GM12878 (cell line): ENCODE measurements at regions not wholly inside any gene's neighbourhood (a gene's known extent, or its start where the extent isn't known, plus 50 kb on each side); places are given as distances from the start of the nearest gene placed in this dataset.

Experiments
- ATAC-seq: fragments of 200-7000 bp; cut with Tn5 transposase; 3 replicates; pipeline ENCODE4 v1.9.1; 2020; ENCODE audit warnings: mild to moderate bottlenecking, moderate library complexity
- BruUV-seq: library from RNA; stranded (reverse); fragments of 400-500 nt; replicated peaks from 2 replicates; lab custom pipeline; 2021; lab: Mats Ljungman, UMichigan
- CTCF ChIA-PET: fragments of 300-600 bp; sonication (Branson Sonifier 250); formaldehyde crosslinking; extraction: SDS; loops from one replicate; lab custom pipeline; 2021; ENCODE audit warnings: inconsistent platforms; lab: Yijun Ruan, JAX
- POLR2A ChIA-PET: fragments of 350-600 bp; formaldehyde crosslinking; extraction: SDS; loops from one replicate; lab custom pipeline; 2021; ENCODE audit warnings: inconsistent platforms; lab: Charles Lee
- RAD21 ChIA-PET: fragments of 300-600 bp; sonication (Branson Sonifier 250); formaldehyde crosslinking; loops from one replicate; lab custom pipeline; 2023; ENCODE audit warnings: antibody characterized with exemption; ENCODE audit not compliant: unreplicated experiment; lab: Charles Lee
- SMC1A ChIA-PET: fragments of 300-600 bp; sonication (Branson Sonifier 250); formaldehyde crosslinking; loops from one replicate; lab custom pipeline; 2023; ENCODE audit not compliant: unreplicated experiment, uncharacterized antibody; lab: Charles Lee
- DNase-seq: peaks from one replicate; pipeline ENCODE4 v3.0.0-alpha.2; 2011; ENCODE audit warnings: low read depth, low spot score
- FAIRE-seq: peaks from 3 replicates; lab custom pipeline; 2011; peaks lifted over from hg19 to GRCh38; lab: Jason Lieb, UNC
- H2AFZ ChIP-seq: 2 replicates; pipeline ENCODE4 v1.6.0; 2011; ENCODE audit warnings: low read depth, low read length, control low read depth; ENCODE audit not compliant: control insufficient read depth
- H3K27ac ChIP-seq: 2 replicates; pipeline ENCODE4 v1.5.1; 2011; ENCODE audit warnings: control low read depth; ENCODE audit not compliant: control insufficient read depth, insufficient read depth
- H3K27me3 ChIP-seq, 2 experiments: replicated peaks in 1 of 2; 2 replicates each; pipeline versions ENCODE4 v1.6.0 to v1.6.1; 2011; ENCODE audit warnings: low read length in 1 of 2; ENCODE audit not compliant: control insufficient read depth in 2 of 2, insufficient read depth in 2 of 2
- H3K36me3 ChIP-seq, 2 experiments: 2 replicates each; pipeline ENCODE4 v1.5.1; 2011; ENCODE audit warnings: low read length in 1 of 2; ENCODE audit not compliant: control insufficient read depth in 2 of 2, insufficient read depth in 2 of 2
- H3K4me1 ChIP-seq: 2 replicates; pipeline ENCODE4 v1.6.1; 2011; ENCODE audit warnings: mild to moderate bottlenecking, low read length, moderate library complexity, mixed read lengths; ENCODE audit not compliant: control insufficient read depth, insufficient read depth
- H3K4me2 ChIP-seq: 2 replicates; pipeline ENCODE4 v1.6.0; 2011; ENCODE audit warnings: control low read depth; ENCODE audit not compliant: control insufficient read depth, insufficient read depth
- H3K4me3 ChIP-seq: fragments of 200-600 bp; sonication (generic); 2 replicates; pipeline ENCODE4 v1.5.1; 2016
- H3K79me2 ChIP-seq: 2 replicates; pipeline ENCODE4 v1.6.0; 2011; ENCODE audit warnings: low read length; ENCODE audit not compliant: control insufficient read depth, insufficient read depth
- H3K9ac ChIP-seq: 2 replicates; pipeline ENCODE4 v1.8.0; 2011; ENCODE audit warnings: low read length, control low read depth, mixed read lengths; ENCODE audit not compliant: control insufficient read depth, insufficient read depth
- H3K9me3 ChIP-seq: replicated peaks from 3 replicates; pipeline ENCODE4 v1.5.1; 2011; ENCODE audit warnings: mild to moderate bottlenecking, low read length; ENCODE audit not compliant: control insufficient read depth, insufficient read depth
- H4K20me1 ChIP-seq: 2 replicates; pipeline ENCODE4 v1.6.0; 2011; ENCODE audit not compliant: control insufficient read depth, insufficient read depth
- CREB1 ChIP-seq: IDR thresholded peaks from 2 replicates; pipeline ENCODE4 v1.6.1; 2012; ENCODE audit warnings: low read depth, mild to moderate bottlenecking, inconsistent platforms
- ELK1 ChIP-seq: IDR thresholded peaks from 2 replicates; pipeline ENCODE4 v1.6.1; 2012; ENCODE audit warnings: low read depth, low read length, improper control_type of control experiment
- ETV6 ChIP-seq, 2 experiments: fragments of 450-650 bp in 1 of 2; IDR thresholded peaks in 1 of 2; conservative IDR thresholded peaks in 1 of 2; 2 replicates each; pipeline ENCODE4 v1.6.1; 2014; ENCODE audit warnings: antibody characterized with exemption in 1 of 2, borderline replicate concordance in 1 of 2, low read depth in 1 of 2, mild to moderate bottlenecking in 1 of 2, moderate library complexity in 1 of 2
- EZH2 ChIP-seq: IDR thresholded peaks from 2 replicates; pipeline ENCODE4 v1.6.1; 2012; ENCODE audit warnings: low read depth, mild to moderate bottlenecking, control low read depth, inconsistent platforms, low read length, borderline replicate concordance; ENCODE audit not compliant: control insufficient read depth
- GABPA ChIP-seq: IDR thresholded peaks from 2 replicates; pipeline ENCODE4 v1.6.1; 2014; ENCODE audit warnings: antibody characterized with exemption, low read depth, mild to moderate bottlenecking, inconsistent platforms
- HCFC1 ChIP-seq: fragments of 150-350 bp; IDR thresholded peaks from 2 replicates; pipeline ENCODE4 v1.6.1; 2014; ENCODE audit warnings: low read length
- HSF1 ChIP-seq: fragments of 150-350 bp; IDR thresholded peaks from 2 replicates; pipeline ENCODE4 v1.6.1; 2014; ENCODE audit warnings: mild to moderate bottlenecking, low read depth, low read length
- NR2C1 ChIP-seq: fragments of 450-650 bp; IDR thresholded peaks from 2 replicates; pipeline ENCODE4 v1.6.1; 2017; ENCODE audit warnings: antibody characterized with exemption, mild to moderate bottlenecking, moderate library complexity
- POLR2AphosphoS2 ChIP-seq: IDR thresholded peaks from 2 replicates; pipeline ENCODE4 v1.6.1; 2011; ENCODE audit warnings: low read depth, mild to moderate bottlenecking, low read length, improper control_type of control experiment, moderate library complexity
- RCOR1 ChIP-seq: conservative IDR thresholded peaks from 2 replicates; pipeline ENCODE4 v1.6.1; 2012; ENCODE audit warnings: low read depth, low read length, improper control_type of control experiment
- SIN3A ChIP-seq: IDR thresholded peaks from 2 replicates; pipeline ENCODE4 v1.6.1; 2012; ENCODE audit warnings: low read depth, low read length, improper control_type of control experiment
- TCF7 ChIP-seq: IDR thresholded peaks from 2 replicates; pipeline ENCODE4 v1.6.1; 2014; ENCODE audit warnings: antibody characterized with exemption, borderline replicate concordance
- USF2 ChIP-seq: IDR thresholded peaks from 2 replicates; pipeline ENCODE4 v1.6.1; 2011; ENCODE audit warnings: low read depth, low read length, improper control_type of control experiment, borderline replicate concordance
- ZNF207 ChIP-seq: fragments of 450-650 bp; IDR thresholded peaks from 2 replicates; pipeline ENCODE4 v1.6.1; 2014; ENCODE audit warnings: antibody characterized with exemption, mild to moderate bottlenecking, borderline replicate concordance
- ZNF24 ChIP-seq: fragments of 450-650 bp; IDR thresholded peaks from 2 replicates; pipeline ENCODE4 v1.6.1; 2017; ENCODE audit warnings: antibody characterized with exemption, mild to moderate bottlenecking
- ZSCAN29 ChIP-seq: fragments of 450-650 bp; IDR thresholded peaks from 2 replicates; pipeline ENCODE4 v1.6.1; 2017; ENCODE audit warnings: mild to moderate bottlenecking, moderate library complexity
- ZZZ3 ChIP-seq: IDR thresholded peaks from 2 replicates; pipeline ENCODE4 v1.6.1; 2011; ENCODE audit warnings: low read depth; ENCODE audit not compliant: control insufficient read depth, insufficient read length
- WGBS: methylation state at CpG from one replicate; pipeline ENCODE4 v1.1.6; 2016; ENCODE audit warnings: low lambda C conversion rate; ENCODE audit not compliant: insufficient replicate concordance, insufficient coverage; ENCODE audit errors: missing lambda C conversion rate; 5-methylcytosine and 5-hydroxymethylcytosine counted together
- in situ Hi-C: fragments of 300-500 bp; cut with MboI; formaldehyde crosslinking; loops from 9 replicates; pipeline ENCODE4 v1.14.3; 2018; ENCODE audit warnings: mixed read lengths
- intact Hi-C: fragments of 100-400 bp; cut with micrococcal nuclease; formaldehyde crosslinking; loops from one replicate; pipeline ENCODE4 v1.14.2; 2022; ENCODE audit not compliant: unreplicated experiment

- POLR2A ChIA-PET: no interaction called here
- no peak overlapping the region for H3K4me3 ChIP-seq
These were observed 564.0 kb upstream of the BRINP1 start for GRCh38 chr9:119933191-119933590.

More at GRCh38 chr9:119933191-119933590, 564.0 kb upstream of the BRINP1 start:
- DNase-seq (no peak), FAIRE-seq (no peak), ATAC-seq (no peak)
- no peaks in the 10 kb centered on the region for H3K9me3 ChIP-seq
- ChIA-PET CTCF (no interaction called here), SMC1A (interaction anchor here (0.6 kb wide), 1 partner anchor 132 kb away, joined by 3 read pairs; no protein-coding TSS in a partner anchor), RAD21 (no interaction called here)
- no peaks in the 10 kb centered on the region for H3K4me1 ChIP-seq
- no peaks in the 10 kb centered on the region for H3K27me3 ChIP-seq
- no peaks in the 10 kb centered on the region for H4K20me1 ChIP-seq
- no peak overlapping the region for H3K27ac ChIP-seq
- no TSS peak for BruUV-seq
- WGBS: 66% methylated on average over 5 of the region's 5 CpGs
- H2AFZ ChIP-seq: no peak overlapping the region
- H3K79me2 ChIP-seq: no peaks in the 10 kb centered on the region
- H3K36me3 ChIP-seq: no peaks in the 10 kb centered on the region
- no peak overlapping the region for H3K9ac ChIP-seq
- in situ Hi-C loops: no loop called here
- intact Hi-C loops: no loop called here
- H3K4me2 ChIP-seq: no peak overlapping the region
- TF ChIP-seq ZNF207: no peak
- no peak for TF ChIP-seq ZNF24
- no peak for TF ChIP-seq ELK1
- no peak for TF ChIP-seq NR2C1
- TF ChIP-seq EZH2: no peak
- TF ChIP-seq ETV6 (conservative IDR thresholded peaks at IDR 0.05 in 1 of 2, IDR thresholded peaks at IDR 0.05 in 1 of 2; ENCODE audit: borderline replicate concordance in 1 of 2, low read depth in 1 of 2): no peak
- no peak for TF ChIP-seq HSF1
- no peak for TF ChIP-seq SIN3A
- TF ChIP-seq RCOR1: no peak
- no peak for TF ChIP-seq ZSCAN29
- TF ChIP-seq GABPA: no peak
- no peak for TF ChIP-seq USF2
- no peak for TF ChIP-seq ZZZ3
- no peak for TF ChIP-seq POLR2AphosphoS2
- TF ChIP-seq CREB1: no peak
- TF ChIP-seq TCF7: no peak
- no peak for TF ChIP-seq HCFC1
- TF ChIP-seq, all 136 proteins: peak for 0
